Erythroblast (primary cell): ENCODE measurements at regions not wholly inside any gene's neighbourhood (a gene's known extent, or its start where the extent isn't known, plus 50 kb on each side); places are given as distances from the start of the nearest gene placed in this dataset.

Experiments used
- GATA1 ChIP-seq: IDR thresholded peaks from 2 replicates; pipeline ENCODE4 v1.6.1; 2011; ENCODE audit warnings: low read depth, mild to moderate bottlenecking, control low read depth, low read length, moderate library complexity
- POLR2A ChIP-seq: IDR thresholded peaks from 2 replicates; pipeline ENCODE4 v1.6.1; 2011; ENCODE audit warnings: mild to moderate bottlenecking, low read length

- no peak for TF ChIP-seq POLR2A
- TF ChIP-seq GATA1, result no peak
Measured at GRCh38 chr2:187782301-187782700, 228.1 kb upstream of the TFPI start.
